HUES64 (cell line): ENCODE measurements at regions not wholly inside any gene's neighbourhood (a gene's known extent, or its start where the extent isn't known, plus 50 kb on each side); places are given as distances from the start of the nearest gene placed in this dataset.
"Not testable (repeated sequence)": the region's sequence is repeated elsewhere in the genome, so short reads cannot be mapped to it uniquely, and the experiment has no call there.

Experiments used
- H3K27ac ChIP-seq: 2 replicates; pipeline ENCODE4 v1.7.0; 2013; ENCODE audit warnings: low read depth, low read length, inconsistent platforms
- H3K27me3 ChIP-seq: 2 replicates; pipeline ENCODE4 v1.6.1; 2013; ENCODE audit warnings: mild to moderate bottlenecking, low read length; ENCODE audit not compliant: insufficient read depth
- H3K36me3 ChIP-seq: 2 replicates; pipeline ENCODE4 v1.6.1; 2013; ENCODE audit warnings: mild to moderate bottlenecking, low read length; ENCODE audit not compliant: insufficient read depth
- H3K4me1 ChIP-seq: 2 replicates; pipeline ENCODE4 v1.6.1; 2013; ENCODE audit warnings: mild to moderate bottlenecking, low read length, moderate library complexity; ENCODE audit not compliant: insufficient read depth
- H3K4me3 ChIP-seq: 2 replicates; pipeline ENCODE4 v1.5.1; 2013; ENCODE audit warnings: mild to moderate bottlenecking, low read length, moderate library complexity
- H3K9ac ChIP-seq: 2 replicates; pipeline ENCODE4 v1.6.1; 2013; ENCODE audit warnings: mild to moderate bottlenecking, low read depth, low read length
- H3K9me3 ChIP-seq: 2 replicates; pipeline ENCODE4 v1.6.1; 2013; ENCODE audit warnings: low read depth, low read length; ENCODE audit not compliant: insufficient read depth
- WGBS: fragments of 150-250, 120-280 bp; methylation state at CpG from one replicate; pipeline ENCODE4 v1.1.7; 2013; ENCODE audit warnings: missing lambda C conversion rate; 5-methylcytosine and 5-hydroxymethylcytosine counted together

DNA sequence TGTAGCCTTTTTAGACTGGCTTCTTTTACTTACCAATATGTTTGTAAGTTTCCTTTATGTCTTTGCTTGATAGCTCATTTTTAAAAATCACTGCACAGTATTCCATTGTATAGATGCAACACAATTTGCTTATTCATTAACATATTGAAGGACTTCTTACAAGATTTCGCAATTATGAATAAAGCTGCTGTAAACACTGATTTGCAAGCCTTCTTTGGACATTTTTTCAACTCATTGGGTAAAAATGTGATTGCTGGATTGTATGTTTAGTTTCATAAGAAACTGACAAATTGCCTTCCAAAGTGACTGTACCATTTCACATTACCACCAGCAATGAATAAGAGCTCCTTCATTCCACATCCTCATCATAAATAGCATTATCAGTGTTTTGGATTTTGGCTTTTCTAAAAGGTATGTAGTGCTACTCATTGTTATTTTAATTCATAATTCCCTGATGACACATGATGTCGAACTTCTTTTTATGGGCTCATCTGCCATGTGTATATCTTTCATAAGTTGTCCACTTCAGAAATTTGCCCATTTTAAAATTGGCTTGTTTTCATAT is 80.7 kb downstream of the TFAP2B start:
- Histone ChIP-seq H3K36me3 (no peaks in the 10 kb centered on the region), H3K27ac (no peak overlapping the region), H3K4me1 (no peaks in the 10 kb centered on the region), H3K9ac (no peak overlapping the region), H3K27me3 (no peaks in the 10 kb centered on the region), H3K9me3 (no peaks in the 10 kb centered on the region; the same call in 1 of the 2 replicates), H3K4me3 (no peak overlapping the region)
- 96% methylated on average over 2 of the region's 2 CpGs for WGBS

DNA sequence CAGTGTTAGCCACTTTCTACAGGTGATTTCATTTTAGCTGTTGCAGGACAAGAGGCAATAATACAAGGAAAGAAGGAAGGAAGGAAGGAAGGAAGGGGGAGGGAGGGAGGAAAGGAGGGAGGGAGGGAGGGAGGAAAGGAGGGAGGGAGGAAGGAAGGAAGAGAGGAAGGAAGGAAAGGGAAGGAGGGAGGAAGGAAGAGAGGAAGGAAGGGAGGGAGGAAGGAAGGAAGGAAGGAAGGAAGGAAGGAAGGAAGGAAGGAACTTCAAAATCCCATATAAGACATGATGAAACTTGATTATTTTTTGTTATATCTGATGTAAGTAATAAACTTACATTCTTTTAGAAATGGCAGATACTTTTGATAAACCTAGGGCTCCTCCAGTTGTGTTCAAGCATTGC is 83.6 kb downstream of the TFAP2B start:
- Histone ChIP-seq H3K36me3 (no peaks in the 10 kb centered on the region), H3K4me1 (no peaks in the 10 kb centered on the region), H3K27ac (no peak overlapping the region), H3K27me3 (no peaks in the 10 kb centered on the region), H3K9ac (no peak overlapping the region), H3K4me3 (no peak overlapping the region), H3K9me3 (no peaks in the 10 kb centered on the region)

DNA sequence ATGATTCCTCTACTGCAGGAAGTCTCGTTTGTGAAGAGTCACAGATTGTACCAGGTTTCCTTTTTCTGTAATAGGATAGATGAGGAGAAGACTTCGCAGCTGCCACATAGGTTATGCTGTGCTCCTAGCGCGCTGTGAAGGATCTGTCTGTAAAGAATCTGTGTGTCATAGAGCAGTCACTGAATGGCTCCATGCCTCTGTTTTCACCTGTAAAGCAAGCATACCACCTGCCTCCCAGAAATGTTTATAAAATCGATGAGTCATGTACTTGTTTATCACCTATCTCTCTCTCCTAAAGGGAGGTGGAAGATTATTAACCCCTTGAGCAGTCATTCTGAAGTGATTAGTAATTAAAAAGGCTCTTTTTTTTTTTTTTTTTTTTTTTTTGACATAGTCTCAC is 86.6 kb downstream of the TFAP2B start:
- WGBS, result 90% methylated on average over 4 of the region's 5 CpGs
- Histone ChIP-seq H3K36me3 (no peaks in the 10 kb centered on the region), H3K27ac (no peak overlapping the region), H3K4me1 (no peaks in the 10 kb centered on the region), H3K27me3 (no peaks in the 10 kb centered on the region), H3K9me3 (no peaks in the 10 kb centered on the region), H3K9ac (no peak overlapping the region), H3K4me3 (no peak overlapping the region)

DNA sequence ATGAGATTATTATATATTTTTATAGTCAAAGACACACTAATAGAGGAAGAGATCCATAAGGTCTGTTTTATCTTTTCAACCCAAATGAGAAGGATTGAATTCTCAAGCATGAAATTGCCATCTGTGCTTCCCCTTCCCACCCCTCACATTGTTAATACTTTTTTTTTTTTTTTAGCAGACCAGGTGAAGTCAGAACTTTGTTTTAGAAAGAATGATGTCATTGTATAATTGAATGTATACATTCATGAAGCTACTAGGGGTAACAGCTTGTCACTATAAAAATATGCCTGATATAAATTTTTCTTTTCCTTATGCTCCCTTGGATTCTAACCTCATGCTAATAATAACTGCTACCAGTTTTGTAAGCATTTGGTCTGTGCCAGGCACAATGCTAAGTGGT is 88.9 kb downstream of the TFAP2B start:
- Histone ChIP-seq H3K4me1 (no peaks in the 10 kb centered on the region), H3K9me3 (0 out of 2 replicates have a peak, but pooled peaks cover 1% of the 10 kb centered on the region), H3K9ac (no peak overlapping the region), H3K27ac (no peak overlapping the region), H3K36me3 (no peaks in the 10 kb centered on the region), H3K27me3 (no peaks in the 10 kb centered on the region), H3K4me3 (no peak overlapping the region)

DNA sequence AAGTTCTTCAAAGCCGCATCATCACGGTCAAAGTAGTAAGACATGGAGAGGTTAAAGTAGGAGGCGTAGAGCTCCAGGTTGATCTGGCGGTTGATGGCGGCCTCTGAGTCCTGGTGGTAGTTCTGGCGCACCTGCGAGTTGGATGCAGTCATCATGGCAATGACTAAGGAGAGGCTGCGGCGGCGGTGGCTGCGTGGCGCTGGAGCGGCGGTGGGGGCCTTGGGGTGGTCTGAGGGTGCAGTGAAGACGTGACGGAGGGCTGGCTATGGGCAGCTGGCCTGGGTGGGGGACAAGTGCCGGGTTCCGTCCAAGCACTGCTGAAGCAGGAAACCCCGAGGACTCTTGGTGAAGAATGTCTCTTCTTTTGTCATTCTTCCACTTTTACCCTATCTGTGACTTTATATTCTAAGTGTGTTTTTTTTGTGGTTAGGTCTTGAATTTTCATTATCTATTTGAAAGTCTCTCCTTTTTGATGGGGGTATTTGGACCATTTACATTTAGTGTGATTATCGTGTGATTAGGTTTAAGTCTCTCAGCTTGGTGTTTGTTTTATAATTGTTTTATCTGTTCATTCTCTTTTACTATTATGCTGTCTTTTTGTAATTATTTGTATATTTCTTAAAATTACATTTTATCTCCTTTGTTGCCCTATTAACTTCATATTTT is 94.6 kb downstream of the TFAP2B start:
- Histone ChIP-seq H3K27ac (no peak overlapping the region), H3K4me3 (no peak overlapping the region), H3K4me1 (no peaks in the 10 kb centered on the region), H3K27me3 (no peaks in the 10 kb centered on the region), H3K9ac (no peak overlapping the region), H3K9me3 (peaks cover 14% of the 10 kb centered on the region), H3K36me3 (no peaks in the 10 kb centered on the region)
- 98% methylated on average over 18 of the region's 20 CpGs for WGBS

DNA sequence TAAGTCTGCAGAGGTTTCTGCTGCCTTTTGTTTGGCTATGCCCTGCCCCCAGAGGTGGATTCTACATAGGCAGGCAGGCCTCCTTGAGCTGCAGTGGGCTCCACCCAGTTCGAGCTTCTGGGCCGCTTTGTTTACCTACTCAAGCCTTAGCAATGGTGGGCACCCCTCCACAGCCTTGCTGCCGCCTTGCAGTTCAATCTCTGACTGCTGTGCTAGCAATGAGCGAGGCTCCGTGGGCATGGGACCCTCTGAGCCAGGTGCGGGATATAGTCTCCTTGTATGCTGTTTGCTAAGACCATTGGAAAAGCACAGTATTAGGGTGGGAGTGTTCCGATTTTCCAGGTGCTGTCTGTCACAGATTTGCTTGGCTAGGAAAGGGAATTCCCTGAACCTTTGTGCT is 102.7 kb downstream of the TFAP2B start:
- H3K27me3 ChIP-seq, H3K4me3 ChIP-seq, H3K9ac ChIP-seq, H3K4me1 ChIP-seq, H3K9me3 ChIP-seq, H3K27ac ChIP-seq, H3K36me3 ChIP-seq: not testable (repeated sequence)
- 95% methylated on average over 7 of the region's 7 CpGs for WGBS

DNA sequence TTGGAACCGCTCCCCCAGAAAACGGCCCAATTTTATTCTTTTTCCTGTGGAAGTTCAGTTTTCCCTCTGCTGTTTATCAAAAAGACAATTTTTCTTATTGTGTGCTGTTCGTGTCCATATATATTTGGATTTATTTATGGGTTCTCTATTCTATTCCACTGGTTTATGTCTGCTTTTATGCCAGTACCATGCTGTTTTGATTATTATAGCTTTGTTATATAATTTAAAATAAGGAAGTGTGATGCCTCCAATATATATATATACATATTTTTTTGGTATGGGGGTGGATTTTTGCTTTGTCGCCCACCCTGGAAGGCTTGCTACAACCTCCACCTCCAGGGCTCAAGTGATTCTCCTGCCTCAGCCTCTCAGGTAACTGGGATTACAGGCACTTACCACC is 103.3 kb downstream of the TFAP2B start:
- Histone ChIP-seq H3K36me3 (no peaks in the 10 kb centered on the region), H3K4me3 (no peak overlapping the region), H3K27ac (no peak overlapping the region), H3K4me1 (peaks cover 6% of the 10 kb centered on the region; the same call in 1 of the 2 replicates), H3K9me3 (no peaks in the 10 kb centered on the region), H3K9ac (no peak overlapping the region), H3K27me3 (no peaks in the 10 kb centered on the region)
- 98% methylated on average over 2 of the region's 4 CpGs for WGBS

DNA sequence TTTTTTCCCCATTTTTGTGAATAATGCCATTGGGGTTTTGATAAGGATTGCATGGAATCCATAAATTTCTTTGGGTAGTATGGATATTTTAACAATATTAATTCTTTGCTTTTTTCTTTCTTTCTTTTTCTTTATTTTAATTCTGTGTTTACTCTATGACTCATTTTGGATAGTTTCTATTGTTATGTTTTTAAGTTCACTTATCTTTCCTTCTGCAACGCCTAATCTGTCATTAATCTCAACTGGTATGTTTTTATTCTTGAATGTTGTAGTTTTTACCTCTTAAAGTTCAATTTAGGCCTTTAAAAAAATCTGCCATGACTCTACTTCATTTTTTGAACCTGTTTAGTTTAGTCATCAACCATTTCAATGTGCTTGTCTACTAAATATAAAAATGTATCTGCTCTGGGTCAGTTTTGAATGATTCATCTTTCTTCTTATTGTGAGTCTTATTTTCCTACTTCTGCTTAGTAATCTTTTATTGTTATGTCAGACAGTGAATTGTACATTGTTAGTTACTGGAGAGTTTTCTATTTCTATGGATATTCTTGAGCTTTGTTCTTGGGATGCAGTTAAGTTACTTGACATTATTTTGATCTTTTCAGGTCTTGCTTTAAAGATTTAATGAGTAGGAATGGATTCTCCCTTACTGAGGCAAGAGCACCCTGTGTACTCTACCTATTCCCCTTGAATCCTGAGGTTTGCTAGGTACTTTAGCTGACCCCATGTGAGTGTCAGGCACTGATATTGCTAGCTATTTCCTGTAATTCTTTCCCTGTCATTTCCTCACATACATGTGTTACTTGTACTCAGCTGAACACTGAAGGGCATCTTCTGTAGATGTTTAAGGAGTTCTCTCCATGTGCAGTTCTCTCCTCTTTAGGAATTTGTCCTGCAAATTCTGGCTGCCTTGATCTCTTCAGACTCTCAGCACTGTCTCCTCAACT is 104.2 kb downstream of the TFAP2B start:
- Histone ChIP-seq H3K9me3 (no peaks in the 10 kb centered on the region), H3K27ac (no peak overlapping the region), H3K4me3 (no peak overlapping the region), H3K4me1 (peaks cover 6% of the 10 kb centered on the region; the same call in 1 of the 2 replicates), H3K27me3 (no peaks in the 10 kb centered on the region), H3K36me3 (no peaks in the 10 kb centered on the region), H3K9ac (no peak overlapping the region)
- no CpG with 5 or more reads among the region's 1 CpG for WGBS

DNA sequence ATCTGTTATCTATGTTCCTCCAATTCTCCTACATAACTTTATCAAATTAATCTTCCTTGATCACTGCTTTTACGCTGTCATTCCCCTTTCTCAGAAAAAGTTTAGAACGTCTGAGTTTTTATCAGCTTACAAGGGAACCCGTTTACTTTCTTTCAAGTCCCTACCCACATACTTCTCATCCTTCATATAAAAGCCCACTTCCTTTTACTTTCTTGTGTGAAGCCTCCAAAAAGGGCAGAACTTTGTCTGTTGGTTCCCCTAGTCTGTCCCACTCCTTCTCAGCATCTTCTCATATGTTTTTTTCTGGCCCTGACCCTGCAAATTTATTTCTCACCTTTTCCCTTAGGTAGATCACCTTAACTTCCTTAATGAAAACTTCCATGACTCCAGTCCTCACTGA is 106.1 kb downstream of the TFAP2B start:
- no peak overlapping the region for H3K4me3 ChIP-seq
- H3K27me3 ChIP-seq, result no peaks in the 10 kb centered on the region
- no peak overlapping the region for H3K27ac ChIP-seq
- WGBS, result 91% methylated on average over 3 of the region's 3 CpGs
- no peaks in the 10 kb centered on the region for H3K9me3 ChIP-seq
- no peak overlapping the region for H3K9ac ChIP-seq
- H3K36me3 ChIP-seq, result no peaks in the 10 kb centered on the region
- peaks cover 13% of the 10 kb centered on the region; the same call in 1 of the 2 replicates for H3K4me1 ChIP-seq

DNA sequence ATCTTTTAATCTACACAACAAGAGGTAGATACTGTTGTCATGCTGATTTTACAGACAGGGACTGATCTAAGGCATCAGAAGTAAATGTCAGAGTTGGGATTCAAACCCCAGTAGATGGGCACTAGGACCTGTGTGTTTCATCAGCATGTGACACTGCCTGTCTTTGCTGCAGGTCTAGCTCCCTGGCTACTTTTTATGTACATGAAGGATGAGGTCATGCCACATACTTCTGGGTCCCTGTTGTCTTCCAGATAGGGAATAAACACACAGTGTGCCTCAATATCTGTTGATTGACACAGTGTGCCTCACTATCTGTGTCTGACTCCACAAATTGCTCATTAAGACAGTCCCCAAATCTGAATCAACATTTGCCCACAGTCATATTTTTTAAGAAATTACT is 106.9 kb downstream of the TFAP2B start:
- H3K9me3 ChIP-seq, result no peaks in the 10 kb centered on the region
- no peak overlapping the region for H3K4me3 ChIP-seq
- H3K4me1 ChIP-seq, result peaks cover 13% of the 10 kb centered on the region; the same call in 1 of the 2 replicates
- no peak overlapping the region for H3K27ac ChIP-seq
- no peak overlapping the region for H3K9ac ChIP-seq
- H3K27me3 ChIP-seq, result no peaks in the 10 kb centered on the region
- H3K36me3 ChIP-seq, result no peaks in the 10 kb centered on the region

DNA sequence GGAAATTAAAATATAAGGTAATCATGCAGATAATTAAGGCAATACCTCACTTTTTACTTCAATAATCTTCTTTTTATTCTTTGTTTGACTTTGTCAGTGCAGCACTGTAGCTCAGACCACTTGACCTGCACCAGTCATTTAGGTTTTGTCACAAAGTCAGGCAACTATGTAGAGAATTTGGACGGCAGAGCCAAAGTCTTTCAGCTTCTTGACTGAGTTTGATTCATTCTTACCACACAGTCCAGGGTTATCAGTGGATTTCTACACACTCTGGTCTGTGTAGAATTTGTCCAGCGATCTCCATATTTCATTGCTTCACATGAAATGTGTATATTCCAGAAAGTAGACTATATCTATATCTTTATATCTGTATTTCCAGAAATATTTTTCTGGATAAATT is 107.3 kb downstream of the TFAP2B start:
- no peaks in the 10 kb centered on the region for H3K9me3 ChIP-seq
- H3K4me1 ChIP-seq, result peaks cover 13% of the 10 kb centered on the region; the same call in 1 of the 2 replicates
- H3K4me3 ChIP-seq, result no peak overlapping the region
- H3K27me3 ChIP-seq, result no peaks in the 10 kb centered on the region
- H3K36me3 ChIP-seq, result no peaks in the 10 kb centered on the region
- 63% methylated on average over 1 of the region's 2 CpGs for WGBS
- H3K9ac ChIP-seq, result no peak overlapping the region
- no peak overlapping the region for H3K27ac ChIP-seq
